Right lobe of liver (tissue), 6 donors: ENCODE measurements at regions not wholly inside any gene's neighbourhood (a gene's known extent, or its start where the extent isn't known, plus 50 kb on each side); places are given as distances from the start of the nearest gene placed in this dataset.

ENCODE experiments used
- ATAC-seq, 4 donors: fragments of 200-7000 bp; cut with Tn5 transposase; one replicate each; pipeline ENCODE4 v1.9.1; 2020; ENCODE audit warnings: mild to moderate bottlenecking in 4 of 4, moderate library complexity in 4 of 4
- DNase-seq, 3 donors: peaks; one replicate each; pipeline ENCODE4 v3.0.0-alpha.2; 2020
- H3K27ac ChIP-seq, 3 donors: fragments of 200-600 bp; one replicate each; pipeline ENCODE4 v1.8.0; 2022
- H3K27me3 ChIP-seq, 2 donors: fragments of 200-600 bp; one replicate each; pipeline ENCODE4 v1.8.0; 2022
- H3K36me3 ChIP-seq, 4 donors: fragments of 200-600 bp; sonication (generic) in 1 of 4; one replicate each; pipeline versions ENCODE4 v1.5.1 to v1.8.0; 2017 to 2022; ENCODE audit warnings: control low read depth in 1 of 4
- H3K4me1 ChIP-seq, 4 donors: fragments of 200-600 bp; sonication (generic) in 1 of 4; one replicate each; pipeline versions ENCODE4 v1.5.1 to v1.8.0; 2017 to 2022; ENCODE audit warnings: control low read depth in 1 of 4
- H3K4me3 ChIP-seq, 3 donors: fragments of 200-600 bp; one replicate each; pipeline ENCODE4 v1.8.0; 2022
- H3K9me3 ChIP-seq, 4 donors: fragments of 200-600 bp; sonication (generic) in 1 of 4; one replicate each; pipeline versions ENCODE4 v1.5.1 to v1.8.0; 2017 to 2022; ENCODE audit warnings: control low read depth in 1 of 4
- CTCF ChIP-seq, 4 donors: fragments of 200-600 bp in 3 of 4; fragments of 450-650 bp in 1 of 4; IDR thresholded peaks; one replicate each; pipeline versions ENCODE4 v1.5.1 to v1.8.0; 2016 to 2022; ENCODE audit warnings: antibody characterized with exemption in 4 of 4, mild to moderate bottlenecking in 2 of 4
- POLR2A ChIP-seq: fragments of 450-650 bp; IDR thresholded peaks from one replicate; pipeline ENCODE4 v1.6.1; 2017; ENCODE audit warnings: antibody characterized with exemption, mild to moderate bottlenecking
- WGBS: methylation state at CpG from one replicate; pipeline ENCODE4 v1.1.6; 2018; ENCODE audit warnings: low coverage, low lambda C conversion rate; ENCODE audit not compliant: insufficient coverage; ENCODE audit errors: missing lambda C conversion rate; 5-methylcytosine and 5-hydroxymethylcytosine counted together
- intact Hi-C, 2 donors: fragments of 100-400 bp; cut with DNase I; formaldehyde crosslinking; loops; one replicate each; pipeline versions ENCODE4 v1.11.2 to v1.14.1; 2022
- donor health status: DM: no; HTN: yes; CAD: no.
- donor health status: DM: no; HTN: no; CAD: no.
- donor health status: DM: no; HTN: no; CAD: no.
- donor health status: DM: no; HTN: yes; CAD: no.
- donor health status: DM: no; HTN: yes; CAD: no.

- intact Hi-C loops, result no loop called here
- H3K9me3 ChIP-seq, result no peaks in the 10 kb centered on the region
- DNase-seq (no peak), ATAC-seq (peak in 2 of 4 donors; percentile 30 to 47)
- no peak overlapping the region for H3K4me3 ChIP-seq
- H3K27me3 ChIP-seq, result no peaks in the 10 kb centered on the region
- 31% methylated on average over 2 of the region's 2 CpGs for WGBS
- H3K27ac ChIP-seq, result no peak overlapping the region
- no peaks in the 10 kb centered on the region for H3K36me3 ChIP-seq
- no peak for TF ChIP-seq POLR2A
- TF ChIP-seq CTCF (IDR thresholded peaks at IDR 0.05), result no peak
- H3K4me1 ChIP-seq, result no peaks in the 10 kb centered on the region
Observed at GRCh38 chr3:67977762-67978161, 323.4 kb upstream of the SUCLG2 start.

GRCh38 chr3:67976663-67977062, 322.3 kb upstream of the SUCLG2 start:
- 97% methylated on average over 2 of the region's 2 CpGs for WGBS
- ATAC-seq (no peak), DNase-seq (no peak)
- H3K4me1 ChIP-seq, result no peaks in the 10 kb centered on the region
- H3K9me3 ChIP-seq, result no peaks in the 10 kb centered on the region
- H3K27ac ChIP-seq, result no peak overlapping the region
- TF ChIP-seq CTCF (IDR thresholded peaks at IDR 0.05) (no peak), POLR2A (no peak)
- H3K36me3 ChIP-seq, result no peaks in the 10 kb centered on the region
- intact Hi-C loops, result no loop called here
- no peaks in the 10 kb centered on the region for H3K27me3 ChIP-seq
- H3K4me3 ChIP-seq, result no peak overlapping the region

- Histone ChIP-seq H3K9me3 (no peaks in the 10 kb centered on the region), H3K36me3 (no peaks in the 10 kb centered on the region), H3K4me1 (no peaks in the 10 kb centered on the region), H3K27me3 (no peaks in the 10 kb centered on the region), H3K4me3 (no peak overlapping the region), H3K27ac (no peak overlapping the region)
- DNase-seq, result no peak
- intact Hi-C loops, result no loop called here
- ATAC-seq, result no peak
- no peak for TF ChIP-seq POLR2A
- TF ChIP-seq CTCF (IDR thresholded peaks at IDR 0.05), result no peak
Observed at GRCh38 chr3:67964596-67964995, 310.2 kb upstream of the SUCLG2 start.

GRCh38 chr3:67957268-67957667, 302.9 kb upstream of the SUCLG2 start:
- ATAC-seq, result no peak
- intact Hi-C loops, result no loop called here
- no peak overlapping the region for H3K4me3 ChIP-seq

More at GRCh38 chr3:67957268-67957667, 302.9 kb upstream of the SUCLG2 start:
- no peaks in the 10 kb centered on the region for H3K9me3 ChIP-seq
- H3K27ac ChIP-seq, result no peak overlapping the region
- DNase-seq, result no peak
- no peak for TF ChIP-seq POLR2A
- TF ChIP-seq CTCF (IDR thresholded peaks at IDR 0.05), result no peak
- no peaks in the 10 kb centered on the region for H3K4me1 ChIP-seq
- 77% methylated on average over 2 of the region's 2 CpGs for WGBS
- H3K36me3 ChIP-seq, result no peaks in the 10 kb centered on the region
- no peaks in the 10 kb centered on the region for H3K27me3 ChIP-seq
